Neural cell (in vitro differentiated cells): ENCODE measurements at regions not wholly inside any gene's neighbourhood (a gene's known extent, or its start where the extent isn't known, plus 50 kb on each side); places are given as distances from the start of the nearest gene placed in this dataset.

Source experiments
- CTCF ChIP-seq: fragments of 450-650 bp; IDR thresholded peaks from 2 replicates; pipeline ENCODE4 v1.5.1; 2014; ENCODE audit warnings: antibody characterized with exemption, mild to moderate bottlenecking, moderate library complexity; ENCODE audit not compliant: poor library complexity, severe bottlenecking
- EP300 ChIP-seq: fragments of 450-650 bp; conservative IDR thresholded peaks from 2 replicates; pipeline ENCODE4 v1.6.1; 2014; ENCODE audit warnings: antibody characterized with exemption, mild to moderate bottlenecking, moderate library complexity; ENCODE audit not compliant: poor library complexity, severe bottlenecking
- EZH2 ChIP-seq: fragments of 200-600, 300-800 bp; shearing (Covaris generic), sonication (generic); IDR thresholded peaks from 2 replicates; pipeline ENCODE4 v1.6.1; 2014; ENCODE audit warnings: antibody characterized with exemption, low read length, borderline replicate concordance, mild to moderate bottlenecking; ENCODE audit not compliant: insufficient read depth, poor library complexity, severe bottlenecking

GRCh38 chr10:29776246-29776645 is 141.5 kb upstream of the SVIL start:
- TF ChIP-seq CTCF (no peak), EP300 (no peak), EZH2 (no peak)
